HG02981 (cell line): ENCODE measurements at regions not wholly inside any gene's neighbourhood (a gene's known extent, or its start where the extent isn't known, plus 50 kb on each side); places are given as distances from the start of the nearest gene placed in this dataset.
"Not testable (repeated sequence)": the region's sequence is repeated elsewhere in the genome, so short reads cannot be mapped to it uniquely, and the experiment has no call there.

ENCODE experiments used
- ATAC-seq: cut with Tn5 transposase; IDR thresholded peaks from one replicate; pipeline ENCODE4 v1.9.1; 2021; ENCODE audit warnings: mild to moderate bottlenecking, moderate library complexity; ENCODE audit not compliant: unreplicated experiment

DNA sequence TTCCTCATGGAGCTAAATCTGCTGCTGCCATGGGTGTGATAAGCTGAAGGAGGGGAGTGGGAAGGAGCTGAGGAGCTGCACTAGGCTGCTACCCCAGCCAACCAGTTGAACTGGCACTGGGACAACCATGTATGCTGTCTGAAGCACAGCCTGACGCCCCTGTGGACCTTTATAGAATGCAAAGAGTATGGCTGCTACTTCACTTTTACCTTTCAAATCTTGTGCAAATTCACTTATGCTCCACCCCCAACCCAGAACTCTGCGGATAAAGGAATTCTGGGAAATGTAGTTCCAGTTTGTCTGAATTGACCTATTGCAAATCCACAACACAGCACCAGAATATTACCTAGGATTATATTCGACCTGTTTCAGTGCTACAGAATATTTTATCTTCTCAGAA, 217.4 kb upstream of the SLC35B3 start:
- ATAC-seq = no peak

GRCh38 chr6:8651998-8652397, 216.7 kb upstream of the SLC35B3 start:
- no peak for ATAC-seq

DNA sequence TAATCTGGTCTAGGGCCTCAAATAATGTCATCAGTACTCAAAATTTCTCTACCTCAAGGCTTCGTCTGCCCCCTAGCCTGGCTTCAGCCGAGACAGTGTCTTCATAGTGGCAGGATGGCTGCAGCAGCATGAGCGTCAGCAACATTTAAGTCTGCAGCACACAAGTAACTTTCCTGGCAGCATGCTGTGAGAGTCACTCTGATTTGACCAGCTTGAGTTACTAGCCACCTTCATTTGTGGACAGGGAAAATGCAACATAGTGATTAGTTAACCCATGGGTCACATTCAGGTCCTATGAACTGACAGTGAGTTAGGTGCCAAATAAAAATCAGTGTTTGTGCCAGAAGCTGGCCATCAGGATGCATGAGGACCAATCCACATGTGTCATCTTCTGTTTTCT, 209.9 kb upstream of the SLC35B3 start:
- no peak for ATAC-seq

- no peak for ATAC-seq
Observed at GRCh38 chr6:8644306-8644705, 209.0 kb upstream of the SLC35B3 start.

DNA sequence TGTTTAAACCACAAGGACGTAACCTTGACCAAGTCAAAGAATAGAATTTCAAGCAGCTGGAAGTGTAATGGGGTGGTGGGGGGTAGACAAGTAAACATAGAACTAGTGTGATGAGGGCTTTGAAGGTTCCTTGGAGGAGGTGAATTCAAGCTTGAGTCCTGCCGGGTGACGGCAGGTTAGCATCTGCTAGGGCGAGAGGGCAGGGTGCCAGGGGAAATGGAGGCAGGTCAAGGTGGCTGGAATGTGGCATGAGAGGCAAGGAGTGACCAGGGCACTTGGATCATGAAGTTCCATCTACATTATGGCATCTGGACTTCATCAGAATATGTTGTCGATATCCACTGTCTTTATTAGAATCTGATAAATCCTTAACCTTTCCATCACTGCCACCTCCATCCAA, 207.5 kb upstream of the SLC35B3 start:
- ATAC-seq = no peak

DNA sequence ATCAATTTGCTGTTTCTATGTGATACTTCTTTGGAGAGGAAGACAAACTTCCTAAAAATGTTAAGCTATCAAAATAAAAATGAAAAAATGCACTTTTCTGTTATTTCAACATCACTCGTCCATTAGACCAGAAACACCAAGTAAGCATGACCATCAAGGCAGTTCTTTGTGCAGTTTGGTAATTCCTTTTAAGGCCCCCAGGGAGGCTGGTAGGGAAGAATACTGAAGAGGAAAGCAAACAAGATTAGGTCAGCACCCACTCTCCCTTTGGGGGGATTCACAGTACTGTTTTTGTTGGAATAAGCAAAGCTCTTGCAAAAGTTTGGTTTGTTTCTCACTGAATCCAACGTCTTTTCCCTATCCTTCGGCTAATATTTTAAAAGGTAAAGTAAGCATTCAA, 206.8 kb upstream of the SLC35B3 start:
- no peak for ATAC-seq

DNA sequence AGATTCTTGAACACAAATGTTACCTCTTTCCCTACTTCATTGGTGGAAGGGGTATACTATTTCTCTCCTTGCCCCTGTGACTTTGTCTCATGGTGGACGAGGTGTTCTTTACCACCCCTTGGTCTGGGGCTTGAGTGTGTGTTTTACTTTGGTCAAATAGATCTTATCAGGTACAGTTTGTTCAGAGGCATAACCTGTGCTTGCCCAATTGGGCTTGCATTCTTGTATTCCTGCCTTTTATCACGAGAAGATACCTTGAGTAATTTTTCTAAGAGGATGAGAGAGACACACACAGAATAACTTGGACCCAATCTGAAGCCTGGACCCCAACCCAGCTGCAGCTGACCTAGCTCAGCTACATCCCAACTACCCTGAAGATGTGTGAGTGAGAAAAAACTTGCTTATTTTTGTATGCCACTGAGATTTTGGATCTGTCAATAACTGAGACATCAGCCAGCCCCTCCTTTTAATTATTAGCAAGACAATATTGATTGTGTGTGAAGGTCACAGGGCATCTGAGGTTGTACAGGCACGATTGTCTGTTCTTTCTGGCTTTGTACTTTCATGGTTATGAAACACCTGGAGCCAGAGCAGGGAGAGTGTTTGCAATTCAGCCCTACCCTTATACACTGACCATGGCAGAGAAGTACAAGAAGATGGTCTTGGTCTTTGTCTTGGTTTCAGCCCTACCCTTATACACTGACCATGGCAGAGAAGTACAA, 204.7 kb upstream of the SLC35B3 start:
- no peak for ATAC-seq

DNA sequence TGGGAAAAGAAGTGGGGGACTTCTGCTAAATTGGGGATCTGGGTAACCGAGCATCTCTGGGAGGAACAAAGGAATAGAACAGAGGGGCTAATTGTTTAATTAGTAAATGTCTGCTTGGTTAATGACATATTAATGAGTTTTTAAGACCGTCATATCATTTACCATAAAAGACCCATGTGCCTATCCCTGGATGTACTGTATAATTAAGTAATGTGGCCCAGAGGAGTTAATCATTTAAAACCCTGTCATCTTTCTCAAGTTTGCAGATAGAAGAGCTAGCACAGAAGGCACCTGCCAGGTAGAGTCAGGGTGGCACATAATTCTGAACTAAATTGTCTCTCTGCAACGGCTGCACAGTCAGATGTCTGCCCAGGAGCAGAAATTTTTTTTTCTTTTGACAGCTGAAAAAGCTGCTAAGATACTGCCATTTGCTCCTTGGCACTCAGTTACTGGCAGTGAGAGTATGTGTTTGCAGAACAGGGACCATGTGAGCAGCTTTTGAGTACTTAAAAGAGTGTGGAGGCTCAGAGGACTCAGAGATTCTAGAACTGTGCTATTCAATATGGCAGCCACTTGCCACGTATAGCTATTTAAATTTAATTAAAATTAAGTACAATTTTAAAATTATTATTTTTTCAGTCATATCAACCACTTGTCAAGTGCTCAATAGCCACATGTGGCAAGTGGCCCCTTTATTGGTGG, 202.7 kb upstream of the SLC35B3 start:
- ATAC-seq = no peak

GRCh38 chr6:8633762-8634161, 198.4 kb upstream of the SLC35B3 start:
- no peak for ATAC-seq

DNA sequence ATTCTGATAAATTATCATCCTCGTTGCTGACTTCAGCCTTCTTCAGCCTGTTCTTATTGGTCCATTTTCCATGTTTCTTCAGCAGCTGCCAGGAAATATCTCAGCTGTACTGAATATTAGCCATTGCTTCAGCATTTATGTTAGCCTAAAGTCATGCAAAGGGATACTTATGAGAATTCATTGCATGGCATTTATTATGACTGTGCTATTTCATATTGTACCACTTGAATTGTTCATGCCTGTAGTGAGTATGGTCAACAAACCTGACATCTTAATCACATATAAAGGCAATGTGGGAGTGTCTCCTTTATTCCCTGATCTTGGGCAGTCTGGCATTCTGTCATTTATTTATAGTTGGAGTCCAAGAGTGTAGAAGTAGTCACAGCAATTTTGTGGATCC, 193.4 kb upstream of the SLC35B3 start:
- no peak for ATAC-seq

GRCh38 chr6:8628063-8628462, 192.7 kb upstream of the SLC35B3 start:
- ATAC-seq = no peak

DNA sequence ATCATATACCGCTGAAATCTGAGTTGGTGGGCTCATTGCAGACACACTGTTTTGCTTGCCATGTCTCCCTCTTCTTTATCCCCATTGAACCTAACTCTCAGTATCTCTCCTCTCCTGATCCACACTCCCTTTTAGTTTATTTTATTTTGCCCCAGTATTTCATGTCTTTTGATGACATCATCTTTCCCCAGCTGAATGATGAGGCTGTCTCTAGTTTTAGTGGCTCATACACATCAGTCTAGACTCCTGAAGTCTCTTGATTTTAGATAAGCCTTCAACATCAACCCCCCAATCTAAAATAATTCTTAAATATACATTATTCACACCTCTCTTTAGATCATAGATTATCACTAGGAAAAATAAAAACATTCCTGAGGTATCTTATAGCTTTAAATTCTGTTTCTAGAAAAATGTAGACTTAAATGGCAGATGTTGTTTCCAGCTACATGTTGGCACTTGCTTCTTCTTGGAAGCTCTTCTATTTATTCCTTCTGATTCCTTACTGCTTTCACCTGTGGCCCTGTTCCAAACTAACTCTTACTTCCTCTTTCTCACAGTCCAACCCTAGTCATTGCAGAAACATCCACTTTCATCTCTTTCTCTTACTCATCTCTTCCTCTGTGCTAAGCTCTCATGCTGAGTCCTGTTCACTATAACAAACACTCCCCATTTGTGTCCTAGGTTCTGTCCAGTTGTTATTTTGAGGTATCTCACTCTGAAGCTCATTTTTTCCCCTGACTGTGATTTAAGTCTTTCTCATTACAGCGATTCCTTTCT, 191.9 kb upstream of the SLC35B3 start:
- peak; percentile 79 for ATAC-seq

- no peak for ATAC-seq
Observed at GRCh38 chr6:8624665-8625064, 189.3 kb upstream of the SLC35B3 start.

- no peak for ATAC-seq
Observed at GRCh38 chr6:8623441-8623840, 188.1 kb upstream of the SLC35B3 start.

- no peak for ATAC-seq
Observed at GRCh38 chr6:8619853-8620252, 184.5 kb upstream of the SLC35B3 start.

GRCh38 chr6:8619408-8619807, 184.1 kb upstream of the SLC35B3 start:
- not testable (repeated sequence) for ATAC-seq

DNA sequence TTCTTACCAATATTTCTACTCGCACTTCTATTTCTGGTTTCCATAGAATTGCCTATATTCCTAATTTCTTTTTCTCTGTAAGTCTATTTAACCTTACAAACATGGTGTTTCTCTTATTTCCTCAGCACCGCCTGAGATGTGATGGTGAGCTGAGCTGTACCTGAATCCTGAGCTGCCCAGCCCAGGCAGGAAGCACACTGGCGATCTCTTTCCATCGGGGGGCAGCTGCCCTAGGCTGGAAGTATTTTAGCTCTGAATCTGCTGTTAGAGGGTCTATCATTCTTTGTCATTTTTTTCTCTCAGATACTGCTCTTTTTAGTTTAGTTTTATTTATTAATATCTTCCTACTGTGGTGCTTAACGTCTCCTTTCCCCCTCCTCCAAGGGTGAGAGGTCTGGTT, 173.4 kb upstream of the SLC35B3 start:
- no peak for ATAC-seq

DNA sequence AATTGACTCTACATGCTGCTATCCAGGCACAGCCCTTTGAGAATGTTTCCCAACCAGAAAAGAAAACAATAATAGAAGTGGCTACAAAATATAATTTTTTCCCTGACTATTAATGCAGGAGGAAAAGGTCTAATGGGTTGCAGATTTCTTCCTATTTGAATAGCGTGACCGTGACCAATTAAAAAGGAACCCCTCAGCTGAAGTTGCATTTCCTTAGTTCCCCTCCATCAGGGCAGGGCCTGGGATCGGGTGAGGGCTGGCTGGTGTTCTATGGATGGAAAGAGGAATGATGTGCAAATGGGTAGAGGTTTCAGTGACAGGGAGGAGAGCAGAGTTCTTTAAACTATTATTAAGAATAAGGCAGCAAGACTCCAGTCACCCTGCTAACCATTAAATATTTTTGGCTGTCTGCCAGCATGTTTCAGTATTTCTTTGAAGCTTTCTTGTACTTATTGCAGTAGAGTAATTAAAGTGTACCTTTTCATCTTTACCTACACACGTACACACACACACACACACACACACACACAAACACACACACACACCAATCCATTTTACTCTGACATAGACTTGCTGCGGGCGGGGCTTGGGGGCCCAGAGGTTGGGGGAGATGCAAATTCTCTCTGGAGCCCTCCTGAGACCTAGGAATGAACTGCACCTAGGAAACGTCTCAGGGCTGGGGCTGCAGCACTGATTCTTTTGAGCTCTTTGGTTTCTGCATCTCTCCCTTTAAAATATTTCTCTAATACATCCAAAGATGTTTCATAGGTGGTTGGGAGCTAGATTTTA, 154.8 kb upstream of the SLC35B3 start:
- ATAC-seq = no peak

DNA sequence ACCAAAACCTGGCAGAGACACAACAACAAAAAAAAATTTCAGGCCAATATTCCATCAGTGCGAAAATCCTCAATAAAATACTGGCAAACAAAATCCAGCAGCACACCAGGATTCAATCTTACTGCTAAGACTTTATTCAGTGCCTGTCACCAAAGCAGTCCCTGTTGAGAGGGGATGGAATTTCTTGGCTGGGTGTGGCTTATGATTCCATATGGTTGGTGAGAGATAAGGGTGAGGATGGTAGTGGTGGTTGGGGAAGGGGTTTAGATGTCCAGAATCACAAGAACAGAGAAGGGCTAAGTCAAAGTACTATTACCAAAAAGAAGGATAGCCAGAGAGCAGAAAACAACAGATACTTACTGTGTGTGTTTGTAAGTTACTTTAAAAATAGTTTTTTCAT, 152.8 kb upstream of the SLC35B3 start:
- no peak for ATAC-seq

GRCh38 chr6:8583291-8583690, 147.9 kb upstream of the SLC35B3 start:
- no peak for ATAC-seq

GRCh38 chr6:8579372-8579771, 144.0 kb upstream of the SLC35B3 start:
- no peak for ATAC-seq
